HepG2 (cell line): ENCODE measurements at regions not wholly inside any gene's neighbourhood (a gene's known extent, or its start where the extent isn't known, plus 50 kb on each side); places are given as distances from the start of the nearest gene placed in this dataset.

ENCODE experiments used
- AHDC1 ChIP-seq: sonication (generic); formaldehyde crosslinking; IDR thresholded peaks from 2 replicates; pipeline ENCODE4 v1.5.1; 2020; ENCODE audit warnings: mild to moderate bottlenecking, missing genetic modification reagents, borderline replicate concordance
- CENPBD1 ChIP-seq: sonication (generic); formaldehyde crosslinking; IDR thresholded peaks from 2 replicates; pipeline ENCODE4 v1.8.0; 2022; ENCODE audit warnings: missing genetic modification reagents, low read depth, mild to moderate bottlenecking, borderline replicate concordance
- CENPT ChIP-seq: sonication (generic); formaldehyde crosslinking; IDR thresholded peaks from 2 replicates; pipeline ENCODE4 v1.8.0; 2022; ENCODE audit warnings: low read depth, mild to moderate bottlenecking, moderate library complexity, missing genetic modification reagents
- ELF3 ChIP-seq: IDR thresholded peaks from 2 replicates; pipeline ENCODE4 v1.6.1; 2016; ENCODE audit warnings: missing genetic modification reagents, missing compliant biosample characterization
- FOXP1 ChIP-seq, 2 experiments: fragments of 450-650 bp in 1 of 2; IDR thresholded peaks; 2 replicates each; pipeline ENCODE4 v1.6.1; 2017 to 2018; ENCODE audit warnings: antibody characterized with exemption in 1 of 2
- GATAD1 ChIP-seq: IDR thresholded peaks from 2 replicates; pipeline ENCODE4 v1.6.1; 2016; ENCODE audit warnings: missing genetic modification reagents, missing compliant biosample characterization
- HBP1 ChIP-seq: IDR thresholded peaks from 2 replicates; pipeline ENCODE4 v1.6.1; 2016; ENCODE audit warnings: low read depth, control low read depth
- HNF4A ChIP-seq: sonication (generic); formaldehyde crosslinking; IDR thresholded peaks from 2 replicates; pipeline ENCODE4 v1.4.0; 2020; ENCODE audit warnings: missing genetic modification reagents
- IKZF5 ChIP-seq: IDR thresholded peaks from 2 replicates; pipeline ENCODE4 v1.6.1; 2018; ENCODE audit warnings: missing genetic modification reagents, mild to moderate bottlenecking, missing compliant biosample characterization
- IRF2 ChIP-seq: IDR thresholded peaks from 2 replicates; pipeline ENCODE4 v1.6.1; 2018; ENCODE audit warnings: missing genetic modification reagents, missing compliant biosample characterization
- KLF16 ChIP-seq, 2 experiments: sonication (generic) in 1 of 2; formaldehyde crosslinking in 1 of 2; IDR thresholded peaks; 2 replicates each; pipeline versions ENCODE4 v1.6.1 to v1.8.0; 2016 to 2023; ENCODE audit warnings: missing genetic modification reagents in 2 of 2, missing compliant biosample characterization in 1 of 2
- NR2F2 ChIP-seq: IDR thresholded peaks from 2 replicates; pipeline ENCODE4 v1.6.1; 2012; ENCODE audit warnings: low read depth, inconsistent platforms, borderline replicate concordance
- RXRB ChIP-seq: IDR thresholded peaks from 2 replicates; pipeline ENCODE4 v1.6.1; 2016; ENCODE audit warnings: borderline replicate concordance, missing genetic modification reagents, missing compliant biosample characterization
- SMAD1 ChIP-seq: sonication (generic); formaldehyde crosslinking; IDR thresholded peaks from 2 replicates; pipeline ENCODE4 v1.4.0; 2020; ENCODE audit warnings: missing genetic modification reagents, low read depth, mild to moderate bottlenecking, borderline replicate concordance
- SMC3 ChIP-seq: IDR thresholded peaks from 2 replicates; pipeline ENCODE4 v1.6.1; 2011; ENCODE audit warnings: low read length, improper control_type of control experiment
- SOX5 ChIP-seq: IDR thresholded peaks from 2 replicates; pipeline ENCODE4 v1.6.1; 2016; ENCODE audit warnings: borderline replicate concordance
- TARDBP ChIP-seq: sonication (generic); formaldehyde crosslinking; IDR thresholded peaks from 2 replicates; pipeline ENCODE4 v1.8.0; 2022; ENCODE audit warnings: mild to moderate bottlenecking, missing genetic modification reagents
- XRCC5 ChIP-seq: fragments of 200-400 bp; formaldehyde crosslinking; optimal IDR thresholded peaks from 2 replicates; pipeline ENCODE3; 2017; ENCODE audit warnings: mild to moderate bottlenecking, low read length
- ZNF343 ChIP-seq: sonication (generic); formaldehyde crosslinking; IDR thresholded peaks from 2 replicates; pipeline ENCODE4 v1.4.0; 2020; ENCODE audit warnings: mild to moderate bottlenecking, missing genetic modification reagents
- ZNF713 ChIP-seq: sonication (generic); formaldehyde crosslinking; IDR thresholded peaks from 2 replicates; pipeline ENCODE4 v1.4.0; 2020; ENCODE audit warnings: mild to moderate bottlenecking, missing genetic modification reagents
- ZNF883 ChIP-seq: sonication (generic); formaldehyde crosslinking; IDR thresholded peaks from 2 replicates; pipeline ENCODE4 v1.5.1; 2020; ENCODE audit warnings: mild to moderate bottlenecking, missing genetic modification reagents; ENCODE audit errors: not compliant biosample characterization

GRCh38 chr10:36888925-36889573, 236.3 kb upstream of the ANKRD30A start (continued):
- TF ChIP-seq ZNF883 (CRISPR knock-in tag) (no peak), CENPT (no peak), RXRB (CRISPR knock-in tag) (peak; percentile 51; the same call in 1 of the 2 replicates), TARDBP (CRISPR knock-in tag) (peak; percentile 74; the same call in 1 of the 2 replicates), ZNF713 (CRISPR knock-in tag) (no peak), XRCC5 (peak; percentile 64), SMC3 (peak; percentile 53), KLF16 (CRISPR knock-in tag; IDR thresholded peaks at IDR 0.05) (peak in 1 of 2 experiments; percentile 46; a peak in 1 of 4 replicates), IKZF5 (CRISPR knock-in tag) (peak; percentile 62; the same call in 1 of the 2 replicates), NR2F2 (0 out of 2 replicates have a peak, but pooled peaks have one; percentile 33), ZNF343 (CRISPR knock-in tag) (0 out of 2 replicates have a peak, but pooled peaks have one; percentile 52), ELF3 (peak; percentile 65; the same call in 1 of the 2 replicates), GATAD1 (peak; percentile 44; the same call in 1 of the 2 replicates), SOX5 (CRISPR knock-in tag) (peak; percentile 64), CENPBD1 (CRISPR knock-in tag) (no peak), SMAD1 (no peak), FOXP1 (IDR thresholded peaks at IDR 0.05) (peak; percentile 78), FOXP1 (CRISPR knock-in tag; IDR thresholded peaks at IDR 0.05) (peak; percentile 85), AHDC1 (CRISPR knock-in tag) (peak; percentile 50; the same call in 1 of the 2 replicates), HNF4A (CRISPR knock-in tag) (peak; percentile 94), HBP1 (CRISPR knock-in tag) (0 out of 2 replicates have a peak, but pooled peaks have one; percentile 27), IRF2 (CRISPR knock-in tag) (peak; percentile 74; the same call in 1 of the 2 replicates)
